ENCODE measurements at regions not wholly inside any gene's neighbourhood (a gene's known extent, or its start where the extent isn't known, plus 50 kb on each side); places are given as distances from the start of the nearest gene placed in this dataset.

- DNase-seq (ENCODE audit: low spot score), result no peak
These were observed 90.2 kb downstream of the KCTD12 start for GRCh38 chr13:76795701-76796695.

GRCh38 chr13:76792731-76793347 lies 93.4 kb downstream of the KCTD12 start:
- no peak for DNase-seq (ENCODE audit: low spot score)

- no peak for DNase-seq (ENCODE audit: low spot score)
These were observed 95.0 kb downstream of the KCTD12 start for GRCh38 chr13:76790980-76791819.

- DNase-seq (ENCODE audit: low spot score), result no peak
These were observed 95.7 kb downstream of the KCTD12 start for GRCh38 chr13:76790526-76790925.

GRCh38 chr13:76783798-76784197 lies 102.4 kb downstream of the KCTD12 start:
- no peak for DNase-seq (ENCODE audit: low spot score)

GRCh38 chr13:76778853-76779252 lies 107.4 kb downstream of the KCTD12 start:
- DNase-seq (ENCODE audit: low spot score), result no peak

GRCh38 chr13:76777096-76777495 lies 109.1 kb downstream of the KCTD12 start:
- DNase-seq (ENCODE audit: low spot score), result no peak

GRCh38 chr13:76775088-76775740 lies 111.0 kb downstream of the KCTD12 start:
- no peak for DNase-seq (ENCODE audit: low spot score)

GRCh38 chr13:76773448-76774094 lies 112.6 kb downstream of the KCTD12 start:
- DNase-seq (ENCODE audit: low spot score), result no peak

GRCh38 chr13:76772241-76772640 lies 114.0 kb downstream of the KCTD12 start:
- no peak for DNase-seq (ENCODE audit: low spot score)

GRCh38 chr13:76769271-76769791 lies 116.9 kb downstream of the KCTD12 start:
- no peak for DNase-seq (ENCODE audit: low spot score)

GRCh38 chr13:76768384-76768783 lies 117.8 kb downstream of the KCTD12 start:
- no peak for DNase-seq (ENCODE audit: low spot score)

- DNase-seq (ENCODE audit: low spot score), result no peak
These were observed 121.3 kb downstream of the KCTD12 start for GRCh38 chr13:76764916-76765315.

- DNase-seq (ENCODE audit: low spot score), result no peak
These were observed 121.8 kb downstream of the KCTD12 start for GRCh38 chr13:76764429-76764828.

GRCh38 chr13:76762721-76763120 lies 123.5 kb downstream of the KCTD12 start:
- no peak for DNase-seq (ENCODE audit: low spot score)

- DNase-seq (ENCODE audit: low spot score), result no peak
These were observed 126.3 kb downstream of the KCTD12 start for GRCh38 chr13:76759877-76760276.

GRCh38 chr13:76758738-76759137 lies 127.5 kb downstream of the KCTD12 start:
- no peak for DNase-seq (ENCODE audit: low spot score)

- no peak for DNase-seq (ENCODE audit: low spot score)
These were observed 127.9 kb downstream of the KCTD12 start for GRCh38 chr13:76758257-76758656.

GRCh38 chr13:76756451-76756850 lies 129.8 kb downstream of the KCTD12 start:
- DNase-seq (ENCODE audit: low spot score), result no peak

GRCh38 chr13:76754414-76754813 lies 131.8 kb downstream of the KCTD12 start:
- DNase-seq (ENCODE audit: low spot score), result no peak

GRCh38 chr13:76751278-76751677 lies 134.9 kb downstream of the KCTD12 start:
- no peak for DNase-seq (ENCODE audit: low spot score)

All from LoVo (cell line).